ENCODE measurements at regions not wholly inside any gene's neighbourhood (a gene's known extent, or its start where the extent isn't known, plus 50 kb on each side); places are given as distances from the start of the nearest gene placed in this dataset.

DNA sequence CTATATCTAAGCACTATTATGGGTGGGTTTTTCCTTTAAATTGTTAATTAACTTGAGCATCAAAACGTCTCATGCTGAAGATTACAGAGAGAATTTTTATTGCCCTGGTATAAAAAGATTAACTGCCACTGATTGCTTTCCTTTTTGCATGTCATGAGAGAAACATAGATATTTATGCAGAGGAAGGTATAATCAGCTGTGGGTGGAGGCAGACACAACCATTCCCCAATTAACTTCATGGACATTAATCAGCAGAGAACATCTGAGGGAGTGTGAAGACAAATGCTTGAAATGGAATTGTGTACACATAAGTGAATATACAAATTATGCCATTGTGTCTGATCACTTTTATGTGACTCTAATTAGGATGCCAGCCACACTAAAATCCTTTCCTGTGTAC lies 115.2 kb upstream of the CPHXL start:
- TF ChIP-seq, protein P1, sequence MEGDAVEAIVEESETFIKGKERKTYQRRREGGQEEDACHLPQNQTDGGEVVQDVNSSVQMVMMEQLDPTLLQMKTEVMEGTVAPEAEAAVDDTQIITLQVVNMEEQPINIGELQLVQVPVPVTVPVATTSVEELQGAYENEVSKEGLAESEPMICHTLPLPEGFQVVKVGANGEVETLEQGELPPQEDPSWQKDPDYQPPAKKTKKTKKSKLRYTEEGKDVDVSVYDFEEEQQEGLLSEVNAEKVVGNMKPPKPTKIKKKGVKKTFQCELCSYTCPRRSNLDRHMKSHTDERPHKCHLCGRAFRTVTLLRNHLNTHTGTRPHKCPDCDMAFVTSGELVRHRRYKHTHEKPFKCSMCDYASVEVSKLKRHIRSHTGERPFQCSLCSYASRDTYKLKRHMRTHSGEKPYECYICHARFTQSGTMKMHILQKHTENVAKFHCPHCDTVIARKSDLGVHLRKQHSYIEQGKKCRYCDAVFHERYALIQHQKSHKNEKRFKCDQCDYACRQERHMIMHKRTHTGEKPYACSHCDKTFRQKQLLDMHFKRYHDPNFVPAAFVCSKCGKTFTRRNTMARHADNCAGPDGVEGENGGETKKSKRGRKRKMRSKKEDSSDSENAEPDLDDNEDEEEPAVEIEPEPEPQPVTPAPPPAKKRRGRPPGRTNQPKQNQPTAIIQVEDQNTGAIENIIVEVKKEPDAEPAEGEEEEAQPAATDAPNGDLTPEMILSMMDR (IDR thresholded peaks at IDR 0.05; ENCODE audit: insufficient read depth, low read length, poor library complexity, severe bottlenecking): no peak
- H3K27me3 ChIP-seq (replicated peaks; ENCODE audit: control insufficient read depth, insufficient read depth, low read length): no peaks in the 10 kb centered on the region
- no peak for DNase-seq (ENCODE audit: extremely low read depth, insufficient read length)

DNA sequence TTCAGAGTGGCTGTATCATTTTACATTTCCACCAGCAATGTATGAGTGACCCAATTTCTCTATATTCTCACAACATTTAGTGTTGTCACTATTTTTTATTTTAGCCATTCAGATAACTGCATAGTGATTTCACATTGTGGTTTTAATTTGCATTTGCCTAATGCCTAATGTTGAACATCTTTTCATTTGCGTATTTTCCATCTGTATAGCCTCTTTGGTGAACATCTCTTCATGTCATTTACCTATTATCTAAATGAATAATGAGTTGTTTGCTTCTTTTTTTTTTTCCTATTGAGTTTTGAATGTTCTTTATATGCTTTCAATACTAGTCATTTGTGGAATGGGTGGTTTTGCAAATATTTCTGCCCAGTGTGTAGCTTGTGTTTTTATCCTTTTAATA lies 120.9 kb upstream of the CPHXL start:
- H3K4me3 ChIP-seq (replicated peaks; ENCODE audit: low read depth, low read length): no peak overlapping the region
- TF ChIP-seq, protein P1 (IDR thresholded peaks at IDR 0.05; ENCODE audit: insufficient read depth, low read length, poor library complexity, severe bottlenecking): no peak
- H3K36me3 ChIP-seq (ENCODE audit: control insufficient read depth, insufficient read depth, low read length): no peaks in the 10 kb centered on the region
- no peak for DNase-seq (ENCODE audit: extremely low read depth, insufficient read length)
- no peaks in the 10 kb centered on the region for H3K27me3 ChIP-seq (replicated peaks; ENCODE audit: control insufficient read depth, insufficient read depth, low read length)

More for the DNA sequence above, 115.2 kb upstream of the CPHXL start:
- Histone ChIP-seq H3K4me3 (replicated peaks; ENCODE audit: low read depth, low read length) (no peak overlapping the region), H3K36me3 (ENCODE audit: control insufficient read depth, insufficient read depth, low read length) (no peaks in the 10 kb centered on the region)

DNA sequence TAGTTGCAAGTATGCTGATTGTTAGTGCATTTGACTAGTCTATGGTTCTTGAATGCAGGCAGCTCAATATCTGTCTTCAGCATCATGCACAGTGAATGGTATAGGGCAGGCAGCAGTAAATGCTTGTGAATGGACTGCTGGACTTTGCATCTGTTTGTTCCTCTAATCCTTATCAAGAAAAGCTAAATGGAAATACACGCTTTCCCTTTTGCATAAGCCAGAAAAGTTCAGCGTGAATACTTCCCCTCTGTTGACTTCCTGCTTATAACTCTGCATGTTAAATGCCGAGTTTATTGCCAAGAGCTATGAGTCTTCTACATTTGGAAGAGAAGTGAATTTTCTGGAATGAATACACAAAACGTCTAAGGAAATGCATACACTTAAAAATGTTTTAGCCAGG lies 127.9 kb upstream of the CPHXL start:
- TF ChIP-seq, protein P1 (IDR thresholded peaks at IDR 0.05; ENCODE audit: insufficient read depth, low read length, poor library complexity, severe bottlenecking): no peak
- DNase-seq (ENCODE audit: extremely low read depth, insufficient read length): no peak
- Histone ChIP-seq H3K4me3 (replicated peaks; ENCODE audit: low read depth, low read length) (no peak overlapping the region), H3K36me3 (ENCODE audit: control insufficient read depth, insufficient read depth, low read length) (no peaks in the 10 kb centered on the region), H3K27me3 (replicated peaks; ENCODE audit: control insufficient read depth, insufficient read depth, low read length) (no peaks in the 10 kb centered on the region; the same call in 1 of the 2 replicates)

DNA sequence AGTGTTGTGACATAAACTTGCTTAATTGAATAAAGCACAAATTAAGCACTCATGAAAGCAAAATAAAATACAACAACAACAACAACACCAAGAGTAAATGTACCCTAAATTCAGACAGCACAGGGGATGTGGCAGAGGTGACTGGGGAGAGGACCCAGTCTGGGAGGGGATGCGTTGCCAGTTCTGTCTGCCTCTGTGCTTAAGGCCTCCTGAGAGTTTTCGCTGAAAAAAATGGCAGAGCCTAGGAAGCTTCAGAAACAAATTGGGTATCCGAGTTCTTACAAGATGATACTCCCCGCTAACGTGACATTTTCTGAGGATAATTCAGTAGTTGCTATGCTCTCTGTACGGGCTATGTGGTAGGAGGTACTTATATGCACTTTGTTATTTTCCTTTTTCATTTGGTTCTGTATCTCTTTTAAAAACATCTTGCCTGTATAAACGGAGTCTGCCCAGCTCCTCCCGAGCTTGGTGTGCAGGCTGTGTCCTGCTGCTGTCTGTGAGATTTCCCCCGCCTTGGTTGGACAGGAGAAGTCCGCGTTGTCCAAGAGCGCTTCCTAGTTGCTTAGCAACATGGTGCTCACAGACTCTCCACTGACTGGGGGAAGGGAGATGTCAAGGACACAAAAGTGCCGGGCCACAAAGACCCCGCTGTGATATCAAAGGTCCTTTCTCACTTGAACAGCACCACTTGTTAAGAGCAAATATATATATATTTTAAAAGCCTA lies 134.2 kb upstream of the CPHXL start:
- TF ChIP-seq, protein P1 (IDR thresholded peaks at IDR 0.05; ENCODE audit: insufficient read depth, low read length, poor library complexity, severe bottlenecking): no peak
- H3K4me3 ChIP-seq (replicated peaks; ENCODE audit: low read depth, low read length): no peak overlapping the region
- no peaks in the 10 kb centered on the region; the same call in 1 of the 2 replicates for H3K27me3 ChIP-seq (replicated peaks; ENCODE audit: control insufficient read depth, insufficient read depth, low read length)
- no peaks in the 10 kb centered on the region for H3K36me3 ChIP-seq (ENCODE audit: control insufficient read depth, insufficient read depth, low read length)
- no peak for DNase-seq (ENCODE audit: extremely low read depth, insufficient read length)

DNA sequence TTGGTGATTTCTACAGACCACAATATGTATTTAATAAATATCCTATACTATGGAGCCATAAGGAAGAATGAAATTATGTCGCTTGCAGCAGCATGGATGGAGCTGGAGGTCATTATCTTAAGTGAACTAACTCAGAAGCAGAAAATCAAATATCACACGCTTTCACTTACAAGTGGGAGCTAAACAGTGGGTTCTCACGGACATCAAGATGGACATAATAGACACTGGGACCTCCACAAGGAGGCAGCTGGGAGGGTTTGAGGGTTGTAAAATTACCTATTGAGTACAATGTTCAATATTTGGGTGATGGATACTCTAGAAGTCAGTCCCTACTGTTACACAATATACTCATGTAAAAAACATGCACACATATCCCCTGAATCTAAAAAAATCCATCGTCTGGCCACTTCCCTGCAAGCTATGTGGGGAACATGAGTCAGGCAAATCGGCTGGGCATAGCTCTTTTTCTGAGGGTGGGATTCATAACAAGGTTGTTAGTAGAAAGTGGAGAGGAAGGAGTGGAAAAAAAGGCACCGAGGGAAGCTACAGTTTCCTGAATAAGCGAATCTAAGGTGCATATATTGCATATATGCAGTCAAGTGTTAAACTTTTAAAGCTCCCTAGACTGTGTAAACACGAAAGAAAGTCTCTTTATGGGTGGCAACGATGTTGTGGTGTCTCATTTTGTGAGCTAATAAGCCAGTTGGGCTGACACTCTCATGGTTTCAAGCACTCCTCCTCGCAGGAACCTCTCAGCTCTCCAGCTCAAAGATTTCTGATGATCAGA lies 135.2 kb upstream of the CPHXL start:
- TF ChIP-seq, protein P1 (IDR thresholded peaks at IDR 0.05; ENCODE audit: insufficient read depth, low read length, poor library complexity, severe bottlenecking): no peak
- DNase-seq (ENCODE audit: extremely low read depth, insufficient read length): no peak
- H3K27me3 ChIP-seq (replicated peaks; ENCODE audit: control insufficient read depth, insufficient read depth, low read length): no peaks in the 10 kb centered on the region
- no peak overlapping the region for H3K4me3 ChIP-seq (replicated peaks; ENCODE audit: low read depth, low read length)
- no peaks in the 10 kb centered on the region for H3K36me3 ChIP-seq (ENCODE audit: control insufficient read depth, insufficient read depth, low read length)

All from GM06990 (cell line).